ENCODE measurements at regions not wholly inside any gene's neighbourhood (a gene's known extent, or its start where the extent isn't known, plus 50 kb on each side); places are given as distances from the start of the nearest gene placed in this dataset.

DNA sequence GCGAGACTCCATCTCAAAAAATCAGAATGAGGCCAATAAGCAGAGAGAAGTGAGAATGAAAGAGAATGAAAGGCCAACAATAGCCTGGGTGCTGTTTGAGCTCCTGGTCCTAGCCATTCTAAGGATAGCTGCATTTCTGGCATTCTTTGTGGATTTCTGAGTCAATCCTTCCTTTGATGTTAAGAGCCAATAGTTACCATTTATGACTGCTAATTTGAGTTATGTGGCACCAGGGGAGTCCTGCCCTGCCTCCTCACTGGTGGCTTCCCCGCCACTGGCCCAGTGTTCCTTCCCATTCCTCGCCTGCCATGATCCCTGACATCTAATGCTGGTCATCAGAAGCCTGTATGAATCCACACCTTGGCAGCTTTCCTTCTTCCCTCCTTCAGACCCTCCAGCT is 991.2 kb downstream of the UQCRFS1 start:
- Histone ChIP-seq H3K4me1 (ENCODE audit: insufficient read depth, insufficient read length) (no peaks in the 10 kb centered on the region), H3K36me3 (ENCODE audit: insufficient read depth, insufficient read length, low read length) (no peaks in the 10 kb centered on the region), H3K9ac (ENCODE audit: insufficient read length, low read depth) (no peak overlapping the region), H3K4me3 (ENCODE audit: insufficient read length, low read depth) (no peak overlapping the region), H3K27me3 (ENCODE audit: insufficient read depth, insufficient read length) (no peaks in the 10 kb centered on the region), H3K9me3 (ENCODE audit: insufficient read depth, low read length) (peaks cover 26% of the 10 kb centered on the region)
- no peak for TF ChIP-seq ZNF274 (IDR thresholded peaks at IDR 0.05; ENCODE audit: low read depth, low read length)
- no peak for TF ChIP-seq SUZ12 (IDR thresholded peaks at IDR 0.05; ENCODE audit: extremely low read depth, insufficient read depth, insufficient read length)
- no peak for TF ChIP-seq YY1 (IDR thresholded peaks at IDR 0.05; ENCODE audit: insufficient read depth, insufficient read length)
- DNase-seq (ENCODE audit: low read depth, low spot score): no peak

DNA sequence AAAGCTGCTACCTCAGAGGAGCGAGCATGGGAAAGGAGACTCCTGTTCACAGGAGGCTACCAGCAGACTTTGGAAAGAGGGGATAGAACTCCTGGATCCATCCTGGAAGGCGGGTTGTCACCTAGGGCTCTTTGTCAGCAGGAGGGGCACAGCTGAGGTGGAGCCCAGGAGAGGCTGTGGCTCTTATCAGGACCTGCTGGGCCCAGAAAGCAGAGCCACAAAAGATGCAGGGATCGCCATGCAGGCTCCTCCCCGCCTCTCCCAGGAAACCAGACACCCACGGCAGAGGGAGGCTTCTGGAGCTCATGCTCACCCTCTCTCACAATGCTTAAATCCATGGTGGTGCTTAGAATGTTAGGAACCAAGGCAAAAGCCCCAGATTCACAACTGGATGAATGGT is 994.2 kb downstream of the UQCRFS1 start:
- Histone ChIP-seq H3K27me3 (ENCODE audit: insufficient read depth, insufficient read length) (no peaks in the 10 kb centered on the region), H3K4me3 (ENCODE audit: insufficient read length, low read depth) (no peak overlapping the region)

GRCh38 chr19:28217022-28217421 is 995.9 kb downstream of the UQCRFS1 start:
- peak; percentile 55 for DNase-seq (ENCODE audit: low read depth, low spot score)
- H3K4me3 ChIP-seq (ENCODE audit: insufficient read length, low read depth): no peak overlapping the region
- peaks cover 21% of the 10 kb centered on the region for H3K9me3 ChIP-seq (ENCODE audit: insufficient read depth, low read length)
- H3K36me3 ChIP-seq (ENCODE audit: insufficient read depth, insufficient read length, low read length): no peaks in the 10 kb centered on the region
- H3K4me1 ChIP-seq (ENCODE audit: insufficient read depth, insufficient read length): no peaks in the 10 kb centered on the region
- TF ChIP-seq YY1 (IDR thresholded peaks at IDR 0.05; ENCODE audit: insufficient read depth, insufficient read length): no peak
- TF ChIP-seq ZNF274 (IDR thresholded peaks at IDR 0.05; ENCODE audit: low read depth, low read length): no peak
- no peak for TF ChIP-seq SUZ12 (IDR thresholded peaks at IDR 0.05; ENCODE audit: extremely low read depth, insufficient read depth, insufficient read length)
- H3K9ac ChIP-seq (ENCODE audit: insufficient read length, low read depth): no peak overlapping the region
- H3K27me3 ChIP-seq (ENCODE audit: insufficient read depth, insufficient read length): no peaks in the 10 kb centered on the region

More for the DNA sequence above, 994.2 kb downstream of the UQCRFS1 start:
- Histone ChIP-seq H3K9me3 (ENCODE audit: insufficient read depth, low read length) (peaks cover 21% of the 10 kb centered on the region), H3K36me3 (ENCODE audit: insufficient read depth, insufficient read length, low read length) (no peaks in the 10 kb centered on the region), H3K9ac (ENCODE audit: insufficient read length, low read depth) (no peak overlapping the region), H3K4me1 (ENCODE audit: insufficient read depth, insufficient read length) (no peaks in the 10 kb centered on the region)
- no peak for DNase-seq (ENCODE audit: low read depth, low spot score)
- no peak for TF ChIP-seq YY1 (IDR thresholded peaks at IDR 0.05; ENCODE audit: insufficient read depth, insufficient read length)
- TF ChIP-seq SUZ12 (IDR thresholded peaks at IDR 0.05; ENCODE audit: extremely low read depth, insufficient read depth, insufficient read length): no peak
- no peak for TF ChIP-seq ZNF274 (IDR thresholded peaks at IDR 0.05; ENCODE audit: low read depth, low read length)

DNA sequence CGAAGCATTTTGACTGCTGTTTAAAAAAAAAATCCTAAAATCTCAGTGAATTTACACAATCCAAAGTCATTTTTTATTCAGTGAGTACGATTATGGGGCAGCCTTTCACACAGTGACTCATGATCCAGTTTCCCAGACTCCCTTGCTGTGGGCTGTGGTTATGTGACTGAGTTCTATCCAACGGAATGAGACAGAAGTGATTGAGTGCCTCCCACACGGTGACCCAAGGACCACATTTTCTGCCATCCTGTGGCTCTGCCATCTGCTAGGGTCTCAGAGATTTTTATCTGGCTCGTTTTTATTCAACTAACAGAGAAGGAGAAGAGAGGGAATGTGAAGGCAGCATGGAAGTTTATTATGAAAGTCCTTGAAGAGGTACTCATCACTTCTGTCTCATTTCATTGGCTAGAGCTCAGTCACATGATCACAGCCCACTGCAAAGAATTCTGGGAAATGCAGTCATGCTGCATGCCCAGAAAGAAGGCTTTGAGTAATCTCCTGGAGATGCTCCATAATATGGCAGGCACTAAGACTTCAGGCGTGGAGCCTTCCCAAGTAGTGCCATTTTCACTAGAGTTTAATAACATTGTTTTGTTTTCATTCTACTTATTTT is 999.4 kb downstream of the UQCRFS1 start:
- Histone ChIP-seq H3K9me3 (ENCODE audit: insufficient read depth, low read length) (0 out of 2 replicates have a peak, but pooled peaks cover 6% of the 10 kb centered on the region), H3K27me3 (ENCODE audit: insufficient read depth, insufficient read length) (no peaks in the 10 kb centered on the region), H3K9ac (ENCODE audit: insufficient read length, low read depth) (no peak overlapping the region), H3K4me1 (ENCODE audit: insufficient read depth, insufficient read length) (no peaks in the 10 kb centered on the region), H3K36me3 (ENCODE audit: insufficient read depth, insufficient read length, low read length) (no peaks in the 10 kb centered on the region), H3K4me3 (ENCODE audit: insufficient read length, low read depth) (no peak overlapping the region)
- no peak for DNase-seq (ENCODE audit: low read depth, low spot score)
- no peak for TF ChIP-seq ZNF274 (IDR thresholded peaks at IDR 0.05; ENCODE audit: low read depth, low read length)
- no peak for TF ChIP-seq YY1 (IDR thresholded peaks at IDR 0.05; ENCODE audit: insufficient read depth, insufficient read length)

- H3K9me3 ChIP-seq (ENCODE audit: insufficient read depth, low read length): 0 out of 2 replicates have a peak, but pooled peaks cover 6% of the 10 kb centered on the region
- TF ChIP-seq ZNF274 (IDR thresholded peaks at IDR 0.05; ENCODE audit: low read depth, low read length) (no peak), SUZ12 (IDR thresholded peaks at IDR 0.05; ENCODE audit: extremely low read depth, insufficient read depth, insufficient read length) (no peak), YY1 (IDR thresholded peaks at IDR 0.05; ENCODE audit: insufficient read depth, insufficient read length) (no peak)
These were observed 1002.1 kb downstream of the UQCRFS1 start for GRCh38 chr19:28210886-28211285.

DNA sequence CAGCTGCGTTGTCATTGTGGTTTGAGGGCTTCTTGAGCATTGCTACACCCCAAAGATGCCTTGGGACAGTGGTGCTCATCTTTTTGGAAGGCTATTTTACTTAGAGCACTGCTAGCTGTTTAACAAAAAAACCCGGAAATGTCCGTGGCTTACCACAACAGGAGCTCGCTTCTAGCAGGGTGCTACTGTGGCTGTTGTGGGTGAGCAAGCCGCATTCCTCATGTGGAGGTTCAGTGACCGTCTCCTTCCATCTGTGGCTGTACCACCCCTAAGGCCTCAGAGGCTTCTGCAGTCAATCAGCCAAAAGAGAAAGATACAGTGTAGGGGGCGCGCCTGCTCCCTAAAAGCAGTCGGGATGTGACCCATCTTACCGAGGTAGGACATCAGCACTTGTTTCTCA is 1004.2 kb downstream of the UQCRFS1 start:
- Histone ChIP-seq H3K9ac (ENCODE audit: insufficient read length, low read depth) (no peak overlapping the region), H3K4me3 (ENCODE audit: insufficient read length, low read depth) (no peak overlapping the region), H3K36me3 (ENCODE audit: insufficient read depth, insufficient read length, low read length) (no peaks in the 10 kb centered on the region), H3K4me1 (ENCODE audit: insufficient read depth, insufficient read length) (peaks cover 7% of the 10 kb centered on the region), H3K9me3 (ENCODE audit: insufficient read depth, low read length) (0 out of 2 replicates have a peak, but pooled peaks cover 5% of the 10 kb centered on the region), H3K27me3 (ENCODE audit: insufficient read depth, insufficient read length) (no peaks in the 10 kb centered on the region)
- DNase-seq (ENCODE audit: low read depth, low spot score): no peak
- no peak for TF ChIP-seq YY1 (IDR thresholded peaks at IDR 0.05; ENCODE audit: insufficient read depth, insufficient read length)
- no peak for TF ChIP-seq ZNF274 (IDR thresholded peaks at IDR 0.05; ENCODE audit: low read depth, low read length)
- no peak for TF ChIP-seq SUZ12 (IDR thresholded peaks at IDR 0.05; ENCODE audit: extremely low read depth, insufficient read depth, insufficient read length)

More at GRCh38 chr19:28210886-28211285, 1002.1 kb downstream of the UQCRFS1 start:
- Histone ChIP-seq H3K36me3 (ENCODE audit: insufficient read depth, insufficient read length, low read length) (no peaks in the 10 kb centered on the region), H3K4me3 (ENCODE audit: insufficient read length, low read depth) (no peak overlapping the region), H3K9ac (ENCODE audit: insufficient read length, low read depth) (no peak overlapping the region), H3K4me1 (ENCODE audit: insufficient read depth, insufficient read length) (peaks cover 7% of the 10 kb centered on the region), H3K27me3 (ENCODE audit: insufficient read depth, insufficient read length) (no peaks in the 10 kb centered on the region)
- DNase-seq (ENCODE audit: low read depth, low spot score): no peak

GRCh38 chr19:28207244-28207643 is 1005.7 kb downstream of the UQCRFS1 start:
- H3K4me3 ChIP-seq (ENCODE audit: insufficient read length, low read depth): no peak overlapping the region
- no peaks in the 10 kb centered on the region for H3K27me3 ChIP-seq (ENCODE audit: insufficient read depth, insufficient read length)
- no peak overlapping the region for H3K9ac ChIP-seq (ENCODE audit: insufficient read length, low read depth)
- TF ChIP-seq ZNF274 (IDR thresholded peaks at IDR 0.05; ENCODE audit: low read depth, low read length) (no peak), YY1 (IDR thresholded peaks at IDR 0.05; ENCODE audit: insufficient read depth, insufficient read length) (no peak), SUZ12 (IDR thresholded peaks at IDR 0.05; ENCODE audit: extremely low read depth, insufficient read depth, insufficient read length) (no peak)
- no peaks in the 10 kb centered on the region for H3K36me3 ChIP-seq (ENCODE audit: insufficient read depth, insufficient read length, low read length)
- no peaks in the 10 kb centered on the region; the same call in 1 of the 2 replicates for H3K9me3 ChIP-seq (ENCODE audit: insufficient read depth, low read length)
- no peak for DNase-seq (ENCODE audit: low read depth, low spot score)
- H3K4me1 ChIP-seq (ENCODE audit: insufficient read depth, insufficient read length): peaks cover 7% of the 10 kb centered on the region

All from NT2/D1 (cell line).